ENCODE measurements at regions not wholly inside any gene's neighbourhood (a gene's known extent, or its start where the extent isn't known, plus 50 kb on each side); places are given as distances from the start of the nearest gene placed in this dataset.

DNA sequence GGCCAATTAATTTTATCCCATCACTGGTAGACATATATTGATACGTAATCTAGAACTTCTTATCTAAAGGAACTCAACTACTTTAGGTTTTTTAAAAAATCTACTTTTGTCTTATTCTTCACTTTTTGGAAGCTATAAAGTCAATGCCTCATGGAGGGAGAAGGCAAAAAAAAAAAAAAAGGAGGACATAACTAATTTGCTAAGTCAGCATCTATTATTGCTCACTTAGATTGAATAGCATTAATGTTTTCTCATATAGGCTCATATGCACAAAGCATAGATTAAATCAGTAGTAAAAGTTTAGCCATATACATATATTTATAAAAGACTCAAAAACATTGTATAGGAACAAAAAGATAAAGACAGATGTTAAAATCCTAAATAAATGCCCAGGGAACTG lies 179.3 kb upstream of the DGKB start:
- no peak for DNase-seq (ENCODE audit: low spot score)
- H3K4me1 ChIP-seq (ENCODE audit: control insufficient read depth in 4 of 4, insufficient read depth in 4 of 4, low read length in 3 of 4) = no peaks in the 10 kb centered on the region
- no peak overlapping the region for H3K4me3 ChIP-seq (ENCODE audit: low read depth in 1 of 3, low read length in 3 of 3)
- H3K27me3 ChIP-seq (ENCODE audit: control insufficient read depth in 4 of 4, insufficient read depth in 4 of 4, low read length in 3 of 4) = no peaks in the 10 kb centered on the region
- no peaks in the 10 kb centered on the region for H3K36me3 ChIP-seq (ENCODE audit: control insufficient read depth in 4 of 4, insufficient read depth in 3 of 4, low read depth in 1 of 4, low read length in 3 of 4)
- H3K9me3 ChIP-seq (ENCODE audit: control insufficient read depth in 4 of 4, low read length in 3 of 4) = no peaks in the 10 kb centered on the region
- TF ChIP-seq, protein P1, sequence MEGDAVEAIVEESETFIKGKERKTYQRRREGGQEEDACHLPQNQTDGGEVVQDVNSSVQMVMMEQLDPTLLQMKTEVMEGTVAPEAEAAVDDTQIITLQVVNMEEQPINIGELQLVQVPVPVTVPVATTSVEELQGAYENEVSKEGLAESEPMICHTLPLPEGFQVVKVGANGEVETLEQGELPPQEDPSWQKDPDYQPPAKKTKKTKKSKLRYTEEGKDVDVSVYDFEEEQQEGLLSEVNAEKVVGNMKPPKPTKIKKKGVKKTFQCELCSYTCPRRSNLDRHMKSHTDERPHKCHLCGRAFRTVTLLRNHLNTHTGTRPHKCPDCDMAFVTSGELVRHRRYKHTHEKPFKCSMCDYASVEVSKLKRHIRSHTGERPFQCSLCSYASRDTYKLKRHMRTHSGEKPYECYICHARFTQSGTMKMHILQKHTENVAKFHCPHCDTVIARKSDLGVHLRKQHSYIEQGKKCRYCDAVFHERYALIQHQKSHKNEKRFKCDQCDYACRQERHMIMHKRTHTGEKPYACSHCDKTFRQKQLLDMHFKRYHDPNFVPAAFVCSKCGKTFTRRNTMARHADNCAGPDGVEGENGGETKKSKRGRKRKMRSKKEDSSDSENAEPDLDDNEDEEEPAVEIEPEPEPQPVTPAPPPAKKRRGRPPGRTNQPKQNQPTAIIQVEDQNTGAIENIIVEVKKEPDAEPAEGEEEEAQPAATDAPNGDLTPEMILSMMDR (IDR thresholded peaks at IDR 0.05; ENCODE audit: low read depth, low read length, missing input control) = no peak
- no peak for TF ChIP-seq TAF1 (conservative IDR thresholded peaks at IDR 0.05)
- TF ChIP-seq GABPA (IDR thresholded peaks at IDR 0.05 in 1 of 2, conservative IDR thresholded peaks at IDR 0.05 in 1 of 2) = no peak
- no peak for TF ChIP-seq RAD21 (IDR thresholded peaks at IDR 0.05)
- TF ChIP-seq, protein P2, sequence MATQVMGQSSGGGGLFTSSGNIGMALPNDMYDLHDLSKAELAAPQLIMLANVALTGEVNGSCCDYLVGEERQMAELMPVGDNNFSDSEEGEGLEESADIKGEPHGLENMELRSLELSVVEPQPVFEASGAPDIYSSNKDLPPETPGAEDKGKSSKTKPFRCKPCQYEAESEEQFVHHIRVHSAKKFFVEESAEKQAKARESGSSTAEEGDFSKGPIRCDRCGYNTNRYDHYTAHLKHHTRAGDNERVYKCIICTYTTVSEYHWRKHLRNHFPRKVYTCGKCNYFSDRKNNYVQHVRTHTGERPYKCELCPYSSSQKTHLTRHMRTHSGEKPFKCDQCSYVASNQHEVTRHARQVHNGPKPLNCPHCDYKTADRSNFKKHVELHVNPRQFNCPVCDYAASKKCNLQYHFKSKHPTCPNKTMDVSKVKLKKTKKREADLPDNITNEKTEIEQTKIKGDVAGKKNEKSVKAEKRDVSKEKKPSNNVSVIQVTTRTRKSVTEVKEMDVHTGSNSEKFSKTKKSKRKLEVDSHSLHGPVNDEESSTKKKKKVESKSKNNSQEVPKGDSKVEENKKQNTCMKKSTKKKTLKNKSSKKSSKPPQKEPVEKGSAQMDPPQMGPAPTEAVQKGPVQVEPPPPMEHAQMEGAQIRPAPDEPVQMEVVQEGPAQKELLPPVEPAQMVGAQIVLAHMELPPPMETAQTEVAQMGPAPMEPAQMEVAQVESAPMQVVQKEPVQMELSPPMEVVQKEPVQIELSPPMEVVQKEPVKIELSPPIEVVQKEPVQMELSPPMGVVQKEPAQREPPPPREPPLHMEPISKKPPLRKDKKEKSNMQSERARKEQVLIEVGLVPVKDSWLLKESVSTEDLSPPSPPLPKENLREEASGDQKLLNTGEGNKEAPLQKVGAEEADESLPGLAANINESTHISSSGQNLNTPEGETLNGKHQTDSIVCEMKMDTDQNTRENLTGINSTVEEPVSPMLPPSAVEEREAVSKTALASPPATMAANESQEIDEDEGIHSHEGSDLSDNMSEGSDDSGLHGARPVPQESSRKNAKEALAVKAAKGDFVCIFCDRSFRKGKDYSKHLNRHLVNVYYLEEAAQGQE (IDR thresholded peaks at IDR 0.05) = no peak
- TF ChIP-seq, protein P3, sequence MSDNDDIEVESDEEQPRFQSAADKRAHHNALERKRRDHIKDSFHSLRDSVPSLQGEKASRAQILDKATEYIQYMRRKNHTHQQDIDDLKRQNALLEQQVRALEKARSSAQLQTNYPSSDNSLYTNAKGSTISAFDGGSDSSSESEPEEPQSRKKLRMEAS (IDR thresholded peaks at IDR 0.05) = no peak
- no peak for TF ChIP-seq EGR1 (IDR thresholded peaks at IDR 0.05; ENCODE audit: low read depth in 2 of 2)
- TF ChIP-seq JUND (IDR thresholded peaks at IDR 0.05) = no peak
- no peak overlapping the region for H3K9ac ChIP-seq (ENCODE audit: low read depth in 1 of 2, low read length in 2 of 2)
- 97% methylated on average over 1 of the region's 1 CpG for WGBS
- no peak overlapping the region for H3K27ac ChIP-seq (ENCODE audit: low read depth in 1 of 2, low read length in 2 of 2)

DNA sequence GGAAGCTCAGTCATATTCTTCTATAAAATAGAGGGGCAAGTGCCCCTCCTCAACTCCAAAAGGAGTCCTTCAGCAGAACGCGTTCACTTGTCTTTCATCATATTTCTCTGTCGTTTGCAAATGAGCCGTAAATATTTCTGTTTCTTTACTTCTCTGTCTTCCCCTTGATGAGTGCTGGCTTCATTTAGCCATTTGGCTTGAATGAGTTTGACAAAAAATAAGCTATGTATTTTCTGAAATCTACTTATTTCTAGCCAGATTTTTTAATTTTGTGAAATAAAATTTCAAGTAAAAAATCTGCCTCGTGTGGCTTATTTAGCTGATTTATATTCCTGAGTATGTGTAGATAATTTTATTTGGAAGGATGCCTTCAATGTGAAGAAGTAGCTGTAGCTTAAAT lies 170.8 kb upstream of the DGKB start:
- Histone ChIP-seq H3K27me3 (ENCODE audit: control insufficient read depth in 4 of 4, insufficient read depth in 4 of 4, low read length in 3 of 4) (no peaks in the 10 kb centered on the region), H3K9me3 (ENCODE audit: control insufficient read depth in 4 of 4, low read length in 3 of 4) (no peaks in the 10 kb centered on the region), H3K4me1 (ENCODE audit: control insufficient read depth in 4 of 4, insufficient read depth in 4 of 4, low read length in 3 of 4) (no peaks in the 10 kb centered on the region), H3K27ac (ENCODE audit: low read depth in 1 of 2, low read length in 2 of 2) (no peak overlapping the region), H3K9ac (ENCODE audit: low read depth in 1 of 2, low read length in 2 of 2) (no peak overlapping the region), H3K4me3 (ENCODE audit: low read depth in 1 of 3, low read length in 3 of 3) (no peak overlapping the region), H3K36me3 (ENCODE audit: control insufficient read depth in 4 of 4, insufficient read depth in 3 of 4, low read depth in 1 of 4, low read length in 3 of 4) (no peaks in the 10 kb centered on the region)
- WGBS = 92% methylated on average over 5 of the region's 5 CpGs
- DNase-seq (ENCODE audit: low spot score) = no peak
- TF ChIP-seq, protein P1 (IDR thresholded peaks at IDR 0.05; ENCODE audit: low read depth, low read length, missing input control) = no peak
- no peak for TF ChIP-seq FOXA2 (IDR thresholded peaks at IDR 0.05)
- TF ChIP-seq, protein P3 (IDR thresholded peaks at IDR 0.05) = no peak
- TF ChIP-seq, protein P4, sequence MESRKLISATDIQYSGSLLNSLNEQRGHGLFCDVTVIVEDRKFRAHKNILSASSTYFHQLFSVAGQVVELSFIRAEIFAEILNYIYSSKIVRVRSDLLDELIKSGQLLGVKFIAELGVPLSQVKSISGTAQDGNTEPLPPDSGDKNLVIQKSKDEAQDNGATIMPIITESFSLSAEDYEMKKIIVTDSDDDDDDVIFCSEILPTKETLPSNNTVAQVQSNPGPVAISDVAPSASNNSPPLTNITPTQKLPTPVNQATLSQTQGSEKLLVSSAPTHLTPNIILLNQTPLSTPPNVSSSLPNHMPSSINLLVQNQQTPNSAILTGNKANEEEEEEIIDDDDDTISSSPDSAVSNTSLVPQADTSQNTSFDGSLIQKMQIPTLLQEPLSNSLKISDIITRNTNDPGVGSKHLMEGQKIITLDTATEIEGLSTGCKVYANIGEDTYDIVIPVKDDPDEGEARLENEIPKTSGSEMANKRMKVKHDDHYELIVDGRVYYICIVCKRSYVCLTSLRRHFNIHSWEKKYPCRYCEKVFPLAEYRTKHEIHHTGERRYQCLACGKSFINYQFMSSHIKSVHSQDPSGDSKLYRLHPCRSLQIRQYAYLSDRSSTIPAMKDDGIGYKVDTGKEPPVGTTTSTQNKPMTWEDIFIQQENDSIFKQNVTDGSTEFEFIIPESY (IDR thresholded peaks at IDR 0.05) = no peak
- no peak for TF ChIP-seq YY1 (IDR thresholded peaks at IDR 0.05)
- no peak for TF ChIP-seq JUND (IDR thresholded peaks at IDR 0.05)
- TF ChIP-seq TAF1 (conservative IDR thresholded peaks at IDR 0.05) = no peak
- no peak for TF ChIP-seq HNF4G (IDR thresholded peaks at IDR 0.05)
- TF ChIP-seq HNF4A (conservative IDR thresholded peaks at IDR 0.05) = no peak
- TF ChIP-seq, protein P2 (IDR thresholded peaks at IDR 0.05) = no peak
- no peak for TF ChIP-seq SP1 (IDR thresholded peaks at IDR 0.05)
- no peak for TF ChIP-seq EGR1 (IDR thresholded peaks at IDR 0.05; ENCODE audit: low read depth in 2 of 2)
- TF ChIP-seq FOXA1 (IDR thresholded peaks at IDR 0.05) = no peak
- no peak for TF ChIP-seq RXRA (IDR thresholded peaks at IDR 0.05)
- no peak for TF ChIP-seq RAD21 (IDR thresholded peaks at IDR 0.05)
- TF ChIP-seq, protein P5, sequence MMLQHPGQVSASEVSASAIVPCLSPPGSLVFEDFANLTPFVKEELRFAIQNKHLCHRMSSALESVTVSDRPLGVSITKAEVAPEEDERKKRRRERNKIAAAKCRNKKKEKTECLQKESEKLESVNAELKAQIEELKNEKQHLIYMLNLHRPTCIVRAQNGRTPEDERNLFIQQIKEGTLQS (IDR thresholded peaks at IDR 0.05) = no peak
- no peak for TF ChIP-seq GABPA (IDR thresholded peaks at IDR 0.05 in 1 of 2, conservative IDR thresholded peaks at IDR 0.05 in 1 of 2)
